IPS DF 6.9 (cell line): ENCODE measurements at regions not wholly inside any gene's neighbourhood (a gene's known extent, or its start where the extent isn't known, plus 50 kb on each side); places are given as distances from the start of the nearest gene placed in this dataset.
"Not testable (repeated sequence)": the region's sequence is repeated elsewhere in the genome, so short reads cannot be mapped to it uniquely, and the experiment has no call there.

ENCODE experiments used
- DNase-seq: peaks from one replicate; pipeline ENCODE4 v3.0.0-alpha.2; 2013; ENCODE audit warnings: low read depth, low spot score
- H3K27ac ChIP-seq: one replicate; pipeline ENCODE4 v1.5.1; 2013; ENCODE audit warnings: low read length, control low read depth
- H3K27me3 ChIP-seq: 2 replicates; pipeline ENCODE4 v1.6.1; 2013; ENCODE audit warnings: mild to moderate bottlenecking, low read length; ENCODE audit not compliant: control insufficient read depth, insufficient read depth
- H3K36me3 ChIP-seq: 2 replicates; pipeline ENCODE4 v1.6.1; 2013; ENCODE audit warnings: low read length; ENCODE audit not compliant: control insufficient read depth, insufficient read depth
- H3K4me1 ChIP-seq: 2 replicates; pipeline ENCODE4 v1.6.1; 2013; ENCODE audit warnings: low read length; ENCODE audit not compliant: control insufficient read depth, insufficient read depth
- H3K4me3 ChIP-seq: 2 replicates; pipeline ENCODE4 v1.5.1; 2013; ENCODE audit warnings: mild to moderate bottlenecking, low read length
- H3K9me3 ChIP-seq: 2 replicates; pipeline ENCODE4 v1.6.1; 2013; ENCODE audit warnings: low read length, inconsistent platforms; ENCODE audit not compliant: control insufficient read depth, insufficient read depth
- WGBS: extraction: QIAGEN DNeasy Blood & Tissue Kit; methylation state at CpG from one replicate; pipeline ENCODE4 v1.1.7; 2013; ENCODE audit warnings: mixed read lengths, missing lambda C conversion rate; ENCODE audit not compliant: insufficient read length, insufficient coverage; 5-methylcytosine and 5-hydroxymethylcytosine counted together

- H3K36me3 ChIP-seq = no peaks in the 10 kb centered on the region
- H3K27ac ChIP-seq = no peak overlapping the region
- no CpG with 5 or more reads among the region's 7 CpGs for WGBS
- H3K9me3 ChIP-seq = no peaks in the 10 kb centered on the region
- H3K27me3 ChIP-seq = no peaks in the 10 kb centered on the region
- H3K4me1 ChIP-seq = peaks cover 3% of the 10 kb centered on the region; the same call in 1 of the 2 replicates
- H3K4me3 ChIP-seq = no peak overlapping the region
- peak; percentile 78 for DNase-seq
Measured at GRCh38 chr10:84613336-84614021, 285.1 kb downstream of the CCSER2 start.

- Histone ChIP-seq H3K27me3 (no peaks in the 10 kb centered on the region), H3K27ac (no peak overlapping the region), H3K4me3 (no peak overlapping the region), H3K9me3 (no peaks in the 10 kb centered on the region), H3K4me1 (peaks cover 2% of the 10 kb centered on the region; the same call in 1 of the 2 replicates), H3K36me3 (no peaks in the 10 kb centered on the region)
- DNase-seq = no peak
- WGBS = no CpG with 5 or more reads among the region's 6 CpGs
Measured at GRCh38 chr10:84626397-84627087, 298.2 kb downstream of the CCSER2 start.

GRCh38 chr10:84632866-84633265 lies 304.5 kb downstream of the CCSER2 start:
- Histone ChIP-seq H3K4me3 (no peak overlapping the region), H3K4me1 (peaks cover 1% of the 10 kb centered on the region; the same call in 1 of the 2 replicates), H3K27ac (no peak overlapping the region), H3K9me3 (no peaks in the 10 kb centered on the region), H3K36me3 (no peaks in the 10 kb centered on the region), H3K27me3 (no peaks in the 10 kb centered on the region)
- DNase-seq = no peak
- WGBS = no CpG with 5 or more reads among the region's 5 CpGs

- Histone ChIP-seq H3K4me3 (no peak overlapping the region), H3K4me1 (peaks cover 1% of the 10 kb centered on the region; the same call in 1 of the 2 replicates), H3K36me3 (no peaks in the 10 kb centered on the region), H3K27me3 (no peaks in the 10 kb centered on the region), H3K9me3 (no peaks in the 10 kb centered on the region), H3K27ac (no peak overlapping the region)
- no peak for DNase-seq
- no CpG with 5 or more reads among the region's 5 CpGs for WGBS
Measured at GRCh38 chr10:84634636-84635035, 306.2 kb downstream of the CCSER2 start.

GRCh38 chr10:84650628-84651027 lies 322.2 kb downstream of the CCSER2 start:
- H3K27me3 ChIP-seq, H3K4me1 ChIP-seq, H3K9me3 ChIP-seq, H3K27ac ChIP-seq, H3K4me3 ChIP-seq, DNase-seq, H3K36me3 ChIP-seq: not testable (repeated sequence)
- no CpG with 5 or more reads among the region's 1 CpG for WGBS

GRCh38 chr10:84654671-84655070 lies 326.3 kb downstream of the CCSER2 start:
- H3K9me3 ChIP-seq = no peaks in the 10 kb centered on the region
- H3K4me1 ChIP-seq = no peaks in the 10 kb centered on the region
- no peaks in the 10 kb centered on the region for H3K27me3 ChIP-seq
- no peaks in the 10 kb centered on the region for H3K36me3 ChIP-seq
- no peak for DNase-seq
- H3K27ac ChIP-seq = no peak overlapping the region
- whole genome bisulfite sequencing = no CpG with 5 or more reads among the region's 2 CpGs
- no peak overlapping the region for H3K4me3 ChIP-seq

GRCh38 chr10:84659027-84659426 lies 330.6 kb downstream of the CCSER2 start:
- no peak overlapping the region for H3K4me3 ChIP-seq
- no peaks in the 10 kb centered on the region; the same call in 1 of the 2 replicates for H3K27me3 ChIP-seq
- no peaks in the 10 kb centered on the region for H3K4me1 ChIP-seq
- no CpG with 5 or more reads among the region's 6 CpGs for WGBS
- no peak for DNase-seq
- H3K9me3 ChIP-seq = no peaks in the 10 kb centered on the region
- H3K36me3 ChIP-seq = no peaks in the 10 kb centered on the region
- no peak overlapping the region for H3K27ac ChIP-seq

GRCh38 chr10:84659497-84660439 lies 331.4 kb downstream of the CCSER2 start:
- no peak for DNase-seq
- H3K4me3 ChIP-seq = no peak overlapping the region
- no peaks in the 10 kb centered on the region for H3K4me1 ChIP-seq
- H3K27ac ChIP-seq = no peak overlapping the region
- H3K36me3 ChIP-seq = no peaks in the 10 kb centered on the region
- no peaks in the 10 kb centered on the region for H3K9me3 ChIP-seq
- no peaks in the 10 kb centered on the region; the same call in 1 of the 2 replicates for H3K27me3 ChIP-seq
- WGBS = 100% methylated on average over 1 of the region's 12 CpGs

- H3K27ac ChIP-seq = no peak overlapping the region
- no peaks in the 10 kb centered on the region; the same call in 1 of the 2 replicates for H3K27me3 ChIP-seq
- H3K4me1 ChIP-seq = no peaks in the 10 kb centered on the region
- no CpG with 5 or more reads among the region's 9 CpGs for WGBS
- H3K4me3 ChIP-seq = no peak overlapping the region
- DNase-seq = no peak
- H3K36me3 ChIP-seq = no peaks in the 10 kb centered on the region
- no peaks in the 10 kb centered on the region for H3K9me3 ChIP-seq
Measured at GRCh38 chr10:84660450-84661159, 332.2 kb downstream of the CCSER2 start.

- H3K27ac ChIP-seq = no peak overlapping the region
- no peak for DNase-seq
- no peaks in the 10 kb centered on the region for H3K4me1 ChIP-seq
- no CpG with 5 or more reads among the region's 5 CpGs for WGBS
- H3K9me3 ChIP-seq = no peaks in the 10 kb centered on the region
- H3K27me3 ChIP-seq = no peaks in the 10 kb centered on the region; the same call in 1 of the 2 replicates
- H3K36me3 ChIP-seq = no peaks in the 10 kb centered on the region
- no peak overlapping the region for H3K4me3 ChIP-seq
Measured at GRCh38 chr10:84665211-84665610, 336.8 kb downstream of the CCSER2 start.
